GM18498 (cell line): ENCODE measurements at regions not wholly inside any gene's neighbourhood (a gene's known extent, or its start where the extent isn't known, plus 50 kb on each side); places are given as distances from the start of the nearest gene placed in this dataset.

ENCODE experiments used
- ATAC-seq: cut with Tn5 transposase; IDR thresholded peaks from one replicate; pipeline ENCODE4 v1.9.1; 2021; ENCODE audit warnings: mild to moderate bottlenecking, moderate library complexity; ENCODE audit not compliant: unreplicated experiment

DNA sequence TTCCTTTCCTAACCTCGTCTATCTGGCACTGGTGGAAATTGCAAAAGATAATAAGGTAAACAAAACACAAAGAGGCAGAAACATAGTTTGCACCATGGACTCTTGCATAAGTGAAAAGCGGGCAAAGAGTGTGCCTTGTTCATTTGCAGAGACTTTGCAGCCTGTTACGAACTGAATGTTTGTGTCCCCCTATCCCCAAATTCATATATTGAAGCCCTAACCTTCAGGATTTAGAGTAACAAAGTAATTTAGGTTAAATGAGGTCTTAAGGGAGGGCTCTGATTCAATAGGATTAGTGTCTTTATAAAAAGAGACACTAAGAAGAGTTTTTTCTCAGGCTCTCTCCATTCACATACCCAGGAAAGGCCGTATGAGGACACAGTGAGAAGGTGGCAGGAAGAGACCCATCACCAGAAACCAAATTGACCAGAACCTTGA is 52.1 kb upstream of the FAM169A start:
- ATAC-seq, result no peak

DNA sequence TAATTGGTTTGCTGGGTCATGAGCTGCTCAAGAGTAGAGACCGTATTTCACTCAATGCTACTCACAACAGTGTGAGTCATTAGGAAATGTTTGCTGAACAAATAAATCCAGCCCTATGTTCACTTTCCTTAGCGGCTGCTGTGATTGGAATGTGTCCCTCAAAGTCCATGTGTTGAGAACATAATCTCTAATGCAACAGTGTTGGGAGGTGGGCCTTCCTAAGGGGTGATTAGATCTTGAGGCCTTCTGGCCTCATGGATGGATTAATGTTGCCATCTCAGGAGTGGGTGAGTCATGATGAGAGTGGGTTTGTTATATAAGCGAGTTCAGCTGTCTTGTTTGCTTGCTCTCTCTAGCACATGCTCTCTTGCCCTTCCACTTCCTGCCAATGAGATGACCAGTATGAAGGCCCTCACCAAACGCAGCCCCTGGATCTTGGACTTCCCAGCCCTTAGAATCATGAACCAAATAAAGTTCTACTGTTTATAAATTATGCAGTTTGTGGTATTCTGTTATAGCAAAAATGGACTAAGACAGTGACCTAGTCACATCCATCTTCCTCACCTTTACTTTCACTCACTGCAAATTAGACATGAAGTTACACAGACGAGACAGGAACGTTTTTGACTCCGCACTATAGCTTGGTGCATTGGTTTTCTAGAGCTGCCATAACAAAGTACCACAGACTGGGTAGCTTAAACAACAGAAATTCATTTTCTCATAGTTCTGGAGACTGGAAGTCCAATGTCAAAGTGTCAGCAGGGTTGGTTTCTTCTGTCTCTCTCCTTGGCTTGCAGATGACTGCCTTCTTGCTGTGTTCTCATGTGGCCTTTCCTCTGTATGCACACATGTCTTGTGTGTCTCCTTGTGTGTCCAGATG is 50.9 kb upstream of the FAM169A start:
- no peak for ATAC-seq
